H1 (cell line): ENCODE measurements at regions not wholly inside any gene's neighbourhood (a gene's known extent, or its start where the extent isn't known, plus 50 kb on each side); places are given as distances from the start of the nearest gene placed in this dataset.

Experiments
- FOSL1 ChIP-seq: IDR thresholded peaks from 2 replicates; pipeline ENCODE4 v1.6.1; 2011; ENCODE audit warnings: mild to moderate bottlenecking, low read depth, low read length, moderate library complexity; ENCODE audit not compliant: insufficient read depth
- POLR2AphosphoS5 ChIP-seq: IDR thresholded peaks from 2 replicates; pipeline ENCODE4 v1.6.1; 2011; ENCODE audit warnings: low read depth, low read length
- RAD21 ChIP-seq, 2 experiments: IDR thresholded peaks in 1 of 2; conservative IDR thresholded peaks in 1 of 2; 2 replicates each; pipeline ENCODE4 v1.6.1; 2011; ENCODE audit warnings: low read depth in 2 of 2, low read length in 2 of 2, improper control_type of control experiment in 1 of 2, inconsistent platforms in 1 of 2, mild to moderate bottlenecking in 1 of 2, moderate library complexity in 1 of 2
- SUZ12 ChIP-seq: fragments of 200-600 bp; sonication (generic); IDR thresholded peaks from 2 replicates; pipeline ENCODE4 v1.6.1; 2012; ENCODE audit warnings: mild to moderate bottlenecking, inconsistent platforms, low read length, moderate library complexity, mixed read lengths
- TF ChIP-seq, protein P1 (sequence below): IDR thresholded peaks from 2 replicates; pipeline ENCODE4 v1.6.1; 2012; ENCODE audit warnings: low read length, inconsistent platforms
- TF ChIP-seq, protein P2 (sequence below): IDR thresholded peaks from 2 replicates; pipeline ENCODE4 v1.6.1; 2012; ENCODE audit warnings: inconsistent platforms
- TF ChIP-seq, protein P3 (sequence below), 3 experiments: IDR thresholded peaks; 1 replicate in 2 of 3; 2 replicates in 1 of 3; pipeline versions ENCODE4 v1.5.1 to v1.6.1; 2011; ENCODE audit warnings: low read length in 3 of 3, mild to moderate bottlenecking in 3 of 3, inconsistent platforms in 2 of 3, low read depth in 1 of 3, moderate library complexity in 1 of 3; ENCODE audit not compliant: insufficient read depth in 1 of 3; ENCODE audit errors: control extremely low read depth in 1 of 3

DNA sequence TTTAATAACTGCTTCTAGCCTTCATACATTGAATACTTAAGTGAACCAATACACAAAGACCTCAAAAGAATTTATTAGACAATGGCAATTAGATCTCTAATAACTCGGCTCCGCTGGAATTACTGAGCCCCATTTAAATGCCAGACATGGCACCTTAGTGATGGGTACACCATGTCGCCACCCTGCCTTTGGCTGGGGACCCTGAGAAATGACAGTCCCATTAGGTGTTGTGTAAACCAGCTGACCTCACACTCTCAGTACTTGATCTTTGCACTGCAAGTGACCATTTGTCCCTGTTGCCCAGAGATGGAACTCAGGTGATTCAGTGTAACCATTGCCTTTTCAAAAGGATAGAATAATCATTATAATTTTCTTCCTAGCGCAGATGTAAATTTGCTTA lies 144.6 kb upstream of the SMARCAD1 start:
- TF ChIP-seq FOSL1 (no peak), SUZ12 (no peak), POLR2AphosphoS5 (no peak), RAD21 (IDR thresholded peaks at IDR 0.05 in 1 of 2, conservative IDR thresholded peaks at IDR 0.05 in 1 of 2; ENCODE audit: low read depth in 2 of 2, low read length in 2 of 2) (no peak)
- TF ChIP-seq, protein P1, sequence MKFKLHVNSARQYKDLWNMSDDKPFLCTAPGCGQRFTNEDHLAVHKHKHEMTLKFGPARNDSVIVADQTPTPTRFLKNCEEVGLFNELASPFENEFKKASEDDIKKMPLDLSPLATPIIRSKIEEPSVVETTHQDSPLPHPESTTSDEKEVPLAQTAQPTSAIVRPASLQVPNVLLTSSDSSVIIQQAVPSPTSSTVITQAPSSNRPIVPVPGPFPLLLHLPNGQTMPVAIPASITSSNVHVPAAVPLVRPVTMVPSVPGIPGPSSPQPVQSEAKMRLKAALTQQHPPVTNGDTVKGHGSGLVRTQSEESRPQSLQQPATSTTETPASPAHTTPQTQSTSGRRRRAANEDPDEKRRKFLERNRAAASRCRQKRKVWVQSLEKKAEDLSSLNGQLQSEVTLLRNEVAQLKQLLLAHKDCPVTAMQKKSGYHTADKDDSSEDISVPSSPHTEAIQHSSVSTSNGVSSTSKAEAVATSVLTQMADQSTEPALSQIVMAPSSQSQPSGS, result no peak
- TF ChIP-seq, protein P2, sequence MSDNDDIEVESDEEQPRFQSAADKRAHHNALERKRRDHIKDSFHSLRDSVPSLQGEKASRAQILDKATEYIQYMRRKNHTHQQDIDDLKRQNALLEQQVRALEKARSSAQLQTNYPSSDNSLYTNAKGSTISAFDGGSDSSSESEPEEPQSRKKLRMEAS, result no peak
- TF ChIP-seq, protein P3, sequence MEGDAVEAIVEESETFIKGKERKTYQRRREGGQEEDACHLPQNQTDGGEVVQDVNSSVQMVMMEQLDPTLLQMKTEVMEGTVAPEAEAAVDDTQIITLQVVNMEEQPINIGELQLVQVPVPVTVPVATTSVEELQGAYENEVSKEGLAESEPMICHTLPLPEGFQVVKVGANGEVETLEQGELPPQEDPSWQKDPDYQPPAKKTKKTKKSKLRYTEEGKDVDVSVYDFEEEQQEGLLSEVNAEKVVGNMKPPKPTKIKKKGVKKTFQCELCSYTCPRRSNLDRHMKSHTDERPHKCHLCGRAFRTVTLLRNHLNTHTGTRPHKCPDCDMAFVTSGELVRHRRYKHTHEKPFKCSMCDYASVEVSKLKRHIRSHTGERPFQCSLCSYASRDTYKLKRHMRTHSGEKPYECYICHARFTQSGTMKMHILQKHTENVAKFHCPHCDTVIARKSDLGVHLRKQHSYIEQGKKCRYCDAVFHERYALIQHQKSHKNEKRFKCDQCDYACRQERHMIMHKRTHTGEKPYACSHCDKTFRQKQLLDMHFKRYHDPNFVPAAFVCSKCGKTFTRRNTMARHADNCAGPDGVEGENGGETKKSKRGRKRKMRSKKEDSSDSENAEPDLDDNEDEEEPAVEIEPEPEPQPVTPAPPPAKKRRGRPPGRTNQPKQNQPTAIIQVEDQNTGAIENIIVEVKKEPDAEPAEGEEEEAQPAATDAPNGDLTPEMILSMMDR (IDR thresholded peaks at IDR 0.05; ENCODE audit: control extremely low read depth in 1 of 3, insufficient read depth in 1 of 3, low read depth in 1 of 3, low read length in 3 of 3), result no peak
